WTC11 (cell line): ENCODE measurements at regions not wholly inside any gene's neighbourhood (a gene's known extent, or its start where the extent isn't known, plus 50 kb on each side); places are given as distances from the start of the nearest gene placed in this dataset.

Experiments
- ATAC-seq: fragments of 200-7000 bp; cut with Tn5 transposase; 2 replicates; pipeline ENCODE4 v1.10.0; 2021; ENCODE audit warnings: mild to moderate bottlenecking, moderate library complexity
- CTCF ChIA-PET: fragments of 300-600 bp; sonication (Branson Sonifier 250); formaldehyde crosslinking; loops from one replicate; lab custom pipeline; 2021; ENCODE audit warnings: antibody characterized with exemption; lab: Charles Lee
- POLR2A ChIA-PET: fragments of 350-600 bp; sonication (Branson Sonifier 250); formaldehyde crosslinking; loops from one replicate; lab custom pipeline; 2021; ENCODE audit warnings: antibody characterized with exemption; lab: Charles Lee
- DNase-seq: peaks from one replicate; pipeline ENCODE4 v3.0.0; 2021; ENCODE audit warnings: low spot score
- H3K27ac Mint-ChIP-seq: 2 replicates; pipeline ENCODE4 v1.8.0; 2021; ENCODE audit warnings: mixed read lengths
- H3K27me3 Mint-ChIP-seq: 2 replicates; pipeline ENCODE4 v1.8.0; 2021; ENCODE audit warnings: low read depth, mild to moderate bottlenecking, moderate library complexity, mixed read lengths
- H3K36me3 Mint-ChIP-seq: 2 replicates; pipeline ENCODE4 v1.8.0; 2021; ENCODE audit warnings: mixed read lengths
- H3K4me1 Mint-ChIP-seq: 2 replicates; pipeline ENCODE4 v1.8.0; 2022; ENCODE audit warnings: mixed read lengths
- H3K4me3 Mint-ChIP-seq: 2 replicates; pipeline ENCODE4 v1.8.0; 2021; ENCODE audit warnings: mild to moderate bottlenecking, moderate library complexity, mixed read lengths
- H3K9me3 Mint-ChIP-seq: 2 replicates; pipeline ENCODE4 v1.8.0; 2021; ENCODE audit warnings: mixed read lengths
- ATF3 ChIP-seq: sonication (generic); formaldehyde crosslinking; conservative IDR thresholded peaks from 2 replicates; pipeline ENCODE4 v1.8.1; 2022; ENCODE audit warnings: mild to moderate bottlenecking, missing genetic modification reagents
- CBFB ChIP-seq: sonication (generic); formaldehyde crosslinking; IDR thresholded peaks from 2 replicates; pipeline ENCODE4 v1.8.1; 2022; ENCODE audit warnings: mild to moderate bottlenecking, low read depth, missing genetic modification reagents
- CDX4 ChIP-seq: fragments of 250-450 bp; sonication (Bioruptor Pico); IDR thresholded peaks from 2 replicates; pipeline ENCODE4 v1.9.0; 2021; ENCODE audit warnings: moderate library complexity, mild to moderate bottlenecking, inconsistent platforms, borderline replicate concordance
- CREB1 ChIP-seq: sonication (generic); formaldehyde crosslinking; IDR thresholded peaks from 2 replicates; pipeline ENCODE4 v1.8.0; 2023; ENCODE audit warnings: mild to moderate bottlenecking, missing genetic modification reagents
- ESRRA ChIP-seq: sonication (generic); formaldehyde crosslinking; IDR thresholded peaks from 2 replicates; pipeline ENCODE4 v1.8.1; 2022; ENCODE audit warnings: mild to moderate bottlenecking, missing genetic modification reagents, borderline replicate concordance
- FOXJ3 ChIP-seq: sonication (generic); formaldehyde crosslinking; IDR thresholded peaks from 2 replicates; pipeline ENCODE4 v1.9.0; 2021; ENCODE audit warnings: missing genetic modification reagents, mild to moderate bottlenecking, borderline replicate concordance
- FOXP4 ChIP-seq: sonication (generic); formaldehyde crosslinking; IDR thresholded peaks from 2 replicates; pipeline ENCODE4 v1.8.0; 2022; ENCODE audit warnings: mild to moderate bottlenecking, missing genetic modification reagents
- HMGA2 ChIP-seq: fragments of 250-450 bp; sonication (Bioruptor Pico); IDR thresholded peaks from 2 replicates; pipeline ENCODE4 v1.4.0; 2021; ENCODE audit warnings: mild to moderate bottlenecking, moderate library complexity
- MYBL2 ChIP-seq: sonication (generic); formaldehyde crosslinking; IDR thresholded peaks from 2 replicates; pipeline ENCODE4 v1.8.1; 2023; ENCODE audit warnings: mild to moderate bottlenecking, moderate library complexity, missing genetic modification reagents
- NR1H2 ChIP-seq: sonication (generic); formaldehyde crosslinking; IDR thresholded peaks from 2 replicates; pipeline ENCODE4 v1.9.0; 2021; ENCODE audit warnings: mild to moderate bottlenecking, moderate library complexity, missing genetic modification reagents
- NR2C2 ChIP-seq: sonication (generic); formaldehyde crosslinking; IDR thresholded peaks from 2 replicates; pipeline ENCODE4 v1.8.0; 2022; ENCODE audit warnings: mild to moderate bottlenecking, missing genetic modification reagents
- OVOL2 ChIP-seq: fragments of 250-450 bp; sonication (Bioruptor Pico); IDR thresholded peaks from 2 replicates; pipeline ENCODE4 v1.9.0; 2021; ENCODE audit warnings: mild to moderate bottlenecking, borderline replicate concordance
- RORB ChIP-seq: fragments of 250-450 bp; sonication (Bioruptor Pico); IDR thresholded peaks from 2 replicates; pipeline ENCODE4 v1.9.0; 2021; ENCODE audit warnings: mild to moderate bottlenecking
- SMAD3 ChIP-seq: sonication (generic); formaldehyde crosslinking; IDR thresholded peaks from 2 replicates; pipeline ENCODE4 v1.8.0; 2022; ENCODE audit warnings: missing genetic modification reagents, mild to moderate bottlenecking, borderline replicate concordance
- SP1 ChIP-seq: sonication (generic); formaldehyde crosslinking; conservative IDR thresholded peaks from 2 replicates; pipeline ENCODE4 v1.8.1; 2022; ENCODE audit warnings: missing genetic modification reagents
- STAT6 ChIP-seq: sonication (generic); formaldehyde crosslinking; conservative IDR thresholded peaks from 2 replicates; pipeline ENCODE4 v1.8.1; 2023; ENCODE audit warnings: mild to moderate bottlenecking, low read depth, missing genetic modification reagents, moderate library complexity
- TEAD4 ChIP-seq: sonication (generic); formaldehyde crosslinking; IDR thresholded peaks from 2 replicates; pipeline ENCODE4 v1.8.0; 2022; ENCODE audit warnings: mild to moderate bottlenecking, missing genetic modification reagents
- ZNF138 ChIP-seq: sonication (generic); formaldehyde crosslinking; conservative IDR thresholded peaks from 2 replicates; pipeline ENCODE4 v1.8.1; 2022; ENCODE audit warnings: mild to moderate bottlenecking, moderate library complexity, missing genetic modification reagents
- ZNF232 ChIP-seq: sonication (generic); formaldehyde crosslinking; IDR thresholded peaks from 2 replicates; pipeline ENCODE4 v1.8.0; 2022; ENCODE audit warnings: mild to moderate bottlenecking, missing genetic modification reagents
- ZNF317 ChIP-seq: sonication (generic); formaldehyde crosslinking; IDR thresholded peaks from 2 replicates; pipeline ENCODE4 v1.8.1; 2023; ENCODE audit warnings: low read depth, mild to moderate bottlenecking, moderate library complexity, missing genetic modification reagents, borderline replicate concordance
- TF ChIP-seq, protein P1 (sequence below): sonication (generic); formaldehyde crosslinking; IDR thresholded peaks from 2 replicates; pipeline ENCODE4 v1.8.1; 2023; ENCODE audit warnings: mild to moderate bottlenecking, missing genetic modification reagents, moderate library complexity
- TF ChIP-seq, protein P2 (sequence below): sonication (generic); formaldehyde crosslinking; IDR thresholded peaks from 2 replicates; pipeline ENCODE4 v1.8.1; 2023; ENCODE audit warnings: mild to moderate bottlenecking, missing genetic modification reagents, borderline replicate concordance
- TF ChIP-seq, protein P3 (sequence below): sonication (generic); formaldehyde crosslinking; IDR thresholded peaks from 2 replicates; pipeline ENCODE4 v1.8.1; 2022; ENCODE audit warnings: low read depth, missing genetic modification reagents, borderline replicate concordance
- TF ChIP-seq, protein P4 (sequence below): sonication (generic); formaldehyde crosslinking; IDR thresholded peaks from 2 replicates; pipeline ENCODE4 v1.8.1; 2023; ENCODE audit warnings: mild to moderate bottlenecking, missing genetic modification reagents

GRCh38 chr4:67380154-67380553 lies 165.1 kb downstream of the CENPC start:
- no peak overlapping the region for H3K4me3 Mint-ChIP-seq
- peaks cover 61% of the 10 kb centered on the region for H3K9me3 Mint-ChIP-seq
- no peak overlapping the region for H3K27ac Mint-ChIP-seq
- H3K36me3 Mint-ChIP-seq = peaks cover 29% of the 10 kb centered on the region
- no peaks in the 10 kb centered on the region; the same call in 1 of the 2 replicates for H3K27me3 Mint-ChIP-seq
- CTCF ChIA-PET = no interaction called here
- TF ChIP-seq FOXP4 (CRISPR knock-in tag) = no peak
- TF ChIP-seq CREB1 = no peak
- no peak for TF ChIP-seq NR2C2 (CRISPR knock-in tag)
- TF ChIP-seq OVOL2 (CRISPR knock-in tag) = no peak
- no peak for TF ChIP-seq HMGA2 (CRISPR knock-in tag)
- no peak for TF ChIP-seq ZNF138 (CRISPR knock-in tag)
- TF ChIP-seq SMAD3 (CRISPR knock-in tag) = no peak
- TF ChIP-seq RORB (CRISPR knock-in tag) = no peak
- TF ChIP-seq, protein P1, sequence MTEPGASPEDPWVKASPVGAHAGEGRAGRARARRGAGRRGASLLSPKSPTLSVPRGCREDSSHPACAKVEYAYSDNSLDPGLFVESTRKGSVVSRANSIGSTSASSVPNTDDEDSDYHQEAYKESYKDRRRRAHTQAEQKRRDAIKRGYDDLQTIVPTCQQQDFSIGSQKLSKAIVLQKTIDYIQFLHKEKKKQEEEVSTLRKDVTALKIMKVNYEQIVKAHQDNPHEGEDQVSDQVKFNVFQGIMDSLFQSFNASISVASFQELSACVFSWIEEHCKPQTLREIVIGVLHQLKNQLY (CRISPR knock-in tag) = no peak
- no peak for TF ChIP-seq STAT6
- no peak for TF ChIP-seq TEAD4
- ATAC-seq (no peak), DNase-seq (no peak)
- POLR2A ChIA-PET = no interaction called here
- peaks cover 20% of the 10 kb centered on the region for H3K4me1 Mint-ChIP-seq

- Mint-ChIP-seq H3K4me1 (peaks cover 38% of the 10 kb centered on the region), H3K4me3 (no peak overlapping the region), H3K9me3 (peaks cover 25% of the 10 kb centered on the region), H3K27ac (no peak overlapping the region), H3K27me3 (no peaks in the 10 kb centered on the region; the same call in 1 of the 2 replicates), H3K36me3 (peaks cover 11% of the 10 kb centered on the region)
- CTCF ChIA-PET = no interaction called here
- POLR2A ChIA-PET = no interaction called here
- no peak for DNase-seq
- no peak for ATAC-seq
- TF ChIP-seq ZNF232 (CRISPR knock-in tag) (no peak), ATF3 (CRISPR knock-in tag) (no peak), ESRRA (no peak), FOXJ3 (no peak), NR1H2 (CRISPR knock-in tag) (no peak), CDX4 (CRISPR knock-in tag) (no peak), SP1 (CRISPR knock-in tag) (no peak), CBFB (CRISPR knock-in tag) (no peak), ZNF317 (CRISPR knock-in tag) (no peak), MYBL2 (CRISPR knock-in tag) (no peak), OVOL2 (CRISPR knock-in tag) (no peak)
- TF ChIP-seq, protein P2, sequence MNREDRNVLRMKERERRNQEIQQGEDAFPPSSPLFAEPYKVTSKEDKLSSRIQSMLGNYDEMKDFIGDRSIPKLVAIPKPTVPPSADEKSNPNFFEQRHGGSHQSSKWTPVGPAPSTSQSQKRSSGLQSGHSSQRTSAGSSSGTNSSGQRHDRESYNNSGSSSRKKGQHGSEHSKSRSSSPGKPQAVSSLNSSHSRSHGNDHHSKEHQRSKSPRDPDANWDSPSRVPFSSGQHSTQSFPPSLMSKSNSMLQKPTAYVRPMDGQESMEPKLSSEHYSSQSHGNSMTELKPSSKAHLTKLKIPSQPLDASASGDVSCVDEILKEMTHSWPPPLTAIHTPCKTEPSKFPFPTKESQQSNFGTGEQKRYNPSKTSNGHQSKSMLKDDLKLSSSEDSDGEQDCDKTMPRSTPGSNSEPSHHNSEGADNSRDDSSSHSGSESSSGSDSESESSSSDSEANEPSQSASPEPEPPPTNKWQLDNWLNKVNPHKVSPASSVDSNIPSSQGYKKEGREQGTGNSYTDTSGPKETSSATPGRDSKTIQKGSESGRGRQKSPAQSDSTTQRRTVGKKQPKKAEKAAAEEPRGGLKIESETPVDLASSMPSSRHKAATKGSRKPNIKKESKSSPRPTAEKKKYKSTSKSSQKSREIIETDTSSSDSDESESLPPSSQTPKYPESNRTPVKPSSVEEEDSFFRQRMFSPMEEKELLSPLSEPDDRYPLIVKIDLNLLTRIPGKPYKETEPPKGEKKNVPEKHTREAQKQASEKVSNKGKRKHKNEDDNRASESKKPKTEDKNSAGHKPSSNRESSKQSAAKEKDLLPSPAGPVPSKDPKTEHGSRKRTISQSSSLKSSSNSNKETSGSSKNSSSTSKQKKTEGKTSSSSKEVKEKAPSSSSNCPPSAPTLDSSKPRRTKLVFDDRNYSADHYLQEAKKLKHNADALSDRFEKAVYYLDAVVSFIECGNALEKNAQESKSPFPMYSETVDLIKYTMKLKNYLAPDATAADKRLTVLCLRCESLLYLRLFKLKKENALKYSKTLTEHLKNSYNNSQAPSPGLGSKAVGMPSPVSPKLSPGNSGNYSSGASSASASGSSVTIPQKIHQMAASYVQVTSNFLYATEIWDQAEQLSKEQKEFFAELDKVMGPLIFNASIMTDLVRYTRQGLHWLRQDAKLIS (CRISPR knock-in tag) = no peak
- TF ChIP-seq, protein P3, sequence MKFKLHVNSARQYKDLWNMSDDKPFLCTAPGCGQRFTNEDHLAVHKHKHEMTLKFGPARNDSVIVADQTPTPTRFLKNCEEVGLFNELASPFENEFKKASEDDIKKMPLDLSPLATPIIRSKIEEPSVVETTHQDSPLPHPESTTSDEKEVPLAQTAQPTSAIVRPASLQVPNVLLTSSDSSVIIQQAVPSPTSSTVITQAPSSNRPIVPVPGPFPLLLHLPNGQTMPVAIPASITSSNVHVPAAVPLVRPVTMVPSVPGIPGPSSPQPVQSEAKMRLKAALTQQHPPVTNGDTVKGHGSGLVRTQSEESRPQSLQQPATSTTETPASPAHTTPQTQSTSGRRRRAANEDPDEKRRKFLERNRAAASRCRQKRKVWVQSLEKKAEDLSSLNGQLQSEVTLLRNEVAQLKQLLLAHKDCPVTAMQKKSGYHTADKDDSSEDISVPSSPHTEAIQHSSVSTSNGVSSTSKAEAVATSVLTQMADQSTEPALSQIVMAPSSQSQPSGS (CRISPR knock-in tag) = no peak
- TF ChIP-seq, protein P4, sequence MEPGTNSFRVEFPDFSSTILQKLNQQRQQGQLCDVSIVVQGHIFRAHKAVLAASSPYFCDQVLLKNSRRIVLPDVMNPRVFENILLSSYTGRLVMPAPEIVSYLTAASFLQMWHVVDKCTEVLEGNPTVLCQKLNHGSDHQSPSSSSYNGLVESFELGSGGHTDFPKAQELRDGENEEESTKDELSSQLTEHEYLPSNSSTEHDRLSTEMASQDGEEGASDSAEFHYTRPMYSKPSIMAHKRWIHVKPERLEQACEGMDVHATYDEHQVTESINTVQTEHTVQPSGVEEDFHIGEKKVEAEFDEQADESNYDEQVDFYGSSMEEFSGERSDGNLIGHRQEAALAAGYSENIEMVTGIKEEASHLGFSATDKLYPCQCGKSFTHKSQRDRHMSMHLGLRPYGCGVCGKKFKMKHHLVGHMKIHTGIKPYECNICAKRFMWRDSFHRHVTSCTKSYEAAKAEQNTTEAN = no peak
Measured at GRCh38 chr4:67375291-67375690, 170.0 kb downstream of the CENPC start.
